CD4-positive, alpha-beta T cell treated with Interleukin-17A for 4 hours (primary cell): ENCODE measurements at regions not wholly inside any gene's neighbourhood (a gene's known extent, or its start where the extent isn't known, plus 50 kb on each side); places are given as distances from the start of the nearest gene placed in this dataset.
"Not testable (repeated sequence)": the region's sequence is repeated elsewhere in the genome, so short reads cannot be mapped to it uniquely, and the experiment has no call there.

Experiments
- DNase-seq: peaks from one replicate; pipeline ENCODE4 v3.0.0-alpha.2; 2020; ENCODE audit warnings: mixed read lengths

- no peak for DNase-seq
Observed at GRCh38 chr5:89711526-89711925, 698.0 kb downstream of the CETN3 start.

GRCh38 chr5:89710006-89710405 is 699.5 kb downstream of the CETN3 start:
- DNase-seq, result no peak

- DNase-seq, result no peak
Observed at GRCh38 chr5:89707891-89708290, 701.7 kb downstream of the CETN3 start.

GRCh38 chr5:89706731-89707130 is 702.8 kb downstream of the CETN3 start:
- no peak for DNase-seq

GRCh38 chr5:89703817-89704216 is 705.7 kb downstream of the CETN3 start:
- no peak for DNase-seq

- no peak for DNase-seq
Observed at GRCh38 chr5:89698028-89698427, 711.5 kb downstream of the CETN3 start.

GRCh38 chr5:89697581-89697980 is 712.0 kb downstream of the CETN3 start:
- no peak for DNase-seq

- DNase-seq, result no peak
Observed at GRCh38 chr5:89695371-89695770, 714.2 kb downstream of the CETN3 start.

GRCh38 chr5:89694026-89694550 is 715.5 kb downstream of the CETN3 start:
- no peak for DNase-seq

GRCh38 chr5:89690331-89690730 is 719.2 kb downstream of the CETN3 start:
- no peak for DNase-seq

GRCh38 chr5:89686081-89686765 is 723.3 kb downstream of the CETN3 start:
- no peak for DNase-seq

- no peak for DNase-seq
Observed at GRCh38 chr5:89676634-89677033, 732.9 kb downstream of the CETN3 start.

GRCh38 chr5:89673019-89673418 is 736.5 kb downstream of the CETN3 start:
- DNase-seq, result no peak

- no peak for DNase-seq
Observed at GRCh38 chr5:89668821-89669220, 740.7 kb downstream of the CETN3 start.

- DNase-seq, result no peak
Observed at GRCh38 chr5:89662499-89662898, 747.1 kb downstream of the CETN3 start.

- no peak for DNase-seq
Observed at GRCh38 chr5:89638871-89639270, 755.9 kb upstream of the MEF2C start.

GRCh38 chr5:89634176-89634575 is 751.2 kb upstream of the MEF2C start:
- not testable (repeated sequence) for DNase-seq

GRCh38 chr5:89630064-89630463 is 747.1 kb upstream of the MEF2C start:
- not testable (repeated sequence) for DNase-seq

- DNase-seq, result no peak
Observed at GRCh38 chr5:89628876-89629635, 746.1 kb upstream of the MEF2C start.

GRCh38 chr5:89615839-89616518 is 733.0 kb upstream of the MEF2C start:
- DNase-seq, result no peak

- DNase-seq, result no peak
Observed at GRCh38 chr5:89613222-89613956, 730.4 kb upstream of the MEF2C start.

GRCh38 chr5:89606939-89607534 is 724.1 kb upstream of the MEF2C start:
- DNase-seq, result no peak

GRCh38 chr5:89604342-89604741 is 721.4 kb upstream of the MEF2C start:
- DNase-seq, result no peak
